Stomach (tissue), 4 donors: ENCODE measurements at regions not wholly inside any gene's neighbourhood (a gene's known extent, or its start where the extent isn't known, plus 50 kb on each side); places are given as distances from the start of the nearest gene placed in this dataset.

Experiments used
- CTCF ChIP-seq, 7 experiments: fragments of 450-650 bp in 4 of 7; fragments of 200-600 bp in 3 of 7; sonication (generic) in 3 of 7; IDR thresholded peaks; one replicate each; pipeline ENCODE4 v1.5.1; 2016 to 2019; ENCODE audit warnings: antibody characterized with exemption in 7 of 7, control low read depth in 2 of 7, mild to moderate bottlenecking in 1 of 7
- EP300 ChIP-seq: sonication (generic); formaldehyde crosslinking; IDR thresholded peaks from one replicate; pipeline ENCODE4 v1.6.1; 2017; ENCODE audit warnings: antibody characterized with exemption
- POLR2A ChIP-seq, 4 donors: fragments of 450-650 bp; IDR thresholded peaks; one replicate each; pipeline ENCODE4 v1.6.1; 2016; ENCODE audit warnings: antibody characterized with exemption in 4 of 4, control low read depth in 2 of 4, mild to moderate bottlenecking in 1 of 4, moderate library complexity in 1 of 4
- POLR2AphosphoS5 ChIP-seq, 3 donors: sonication (generic); formaldehyde crosslinking; IDR thresholded peaks; one replicate each; pipeline ENCODE4 v1.6.1; 2016; ENCODE audit warnings: antibody characterized with exemption in 3 of 3

DNA sequence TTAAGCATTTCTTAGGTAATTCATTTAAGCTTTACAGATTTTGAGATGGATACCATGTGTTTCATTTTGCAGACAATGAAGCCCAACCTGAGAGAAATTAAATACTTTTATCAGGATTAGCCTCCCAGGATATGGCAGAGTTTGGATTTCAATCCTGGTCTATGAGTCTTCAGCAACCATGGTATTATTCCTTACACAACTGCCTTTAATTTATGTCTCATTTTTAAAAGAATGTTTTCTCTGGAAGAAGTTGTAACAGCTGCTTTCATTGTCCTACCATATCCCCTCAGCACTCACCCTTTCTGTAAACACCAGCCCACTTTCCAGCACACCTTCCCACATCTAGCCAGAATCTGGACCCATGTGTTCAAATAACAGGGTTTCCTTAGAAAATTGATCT lies 863.7 kb upstream of the VRK2 start:
- TF ChIP-seq CTCF (IDR thresholded peaks at IDR 0.05) = no peak
- no peak for TF ChIP-seq POLR2A (IDR thresholded peaks at IDR 0.05)
- no peak for TF ChIP-seq POLR2AphosphoS5 (IDR thresholded peaks at IDR 0.05)
- no peak for TF ChIP-seq EP300
